PC-9 (cell line): ENCODE measurements at regions not wholly inside any gene's neighbourhood (a gene's known extent, or its start where the extent isn't known, plus 50 kb on each side); places are given as distances from the start of the nearest gene placed in this dataset.

Experiments
- CTCF ChIP-seq: fragments of 200-600 bp; sonication (generic); conservative IDR thresholded peaks from 2 replicates; pipeline ENCODE4 v1.6.1; 2017; ENCODE audit warnings: mixed run types, antibody characterized with exemption, mild to moderate bottlenecking, moderate library complexity
- EZH2 ChIP-seq: fragments of 200-600 bp; sonication (generic); IDR thresholded peaks from 2 replicates; pipeline ENCODE4 v1.8.0; 2017; ENCODE audit warnings: antibody characterized with exemption, low read depth

GRCh38 chr22:48223488-48224190 is 1461.2 kb downstream of the TBC1D22A start:
- no peak for TF ChIP-seq CTCF
- no peak for TF ChIP-seq EZH2
